CD14-positive monocyte (primary cell): ENCODE measurements at regions not wholly inside any gene's neighbourhood (a gene's known extent, or its start where the extent isn't known, plus 50 kb on each side); places are given as distances from the start of the nearest gene placed in this dataset.

Experiments used
- DNase-seq, 3 donors: peaks; one replicate each; pipeline ENCODE4 v3.0.0-alpha.2; 2011 to 2022
- H2AFZ ChIP-seq: 2 replicates; pipeline ENCODE4 v1.6.0; 2012; ENCODE audit warnings: mild to moderate bottlenecking, low read depth, low read length, inconsistent platforms; ENCODE audit not compliant: insufficient read depth, poor library complexity, severe bottlenecking
- H3K27ac ChIP-seq, 2 donors: 1 replicate in 1 of 2; 2 replicates in 1 of 2; pipeline ENCODE4 v1.5.1; 2012 to 2013; ENCODE audit warnings: low read length in 2 of 2, control low read depth in 1 of 2, inconsistent platforms in 1 of 2, low read depth in 1 of 2, mild to moderate bottlenecking in 1 of 2
- H3K27me3 ChIP-seq, 2 donors: one replicate each; pipeline versions ENCODE4 v1.6.0 to v1.6.1; 2011 to 2013; ENCODE audit warnings: low read length in 2 of 2; ENCODE audit not compliant: control insufficient read depth in 2 of 2, insufficient read depth in 2 of 2
- H3K36me3 ChIP-seq, 2 donors: replicated peaks in 1 of 2; 1 replicate in 1 of 2; 2 replicates in 1 of 2; pipeline versions ENCODE4 v1.5.1 to v1.6.1; 2012 to 2013; ENCODE audit warnings: low read length in 2 of 2, control low read depth in 1 of 2, inconsistent platforms in 1 of 2, mild to moderate bottlenecking in 1 of 2; ENCODE audit not compliant: insufficient read depth in 2 of 2, control insufficient read depth in 1 of 2
- H3K4me1 ChIP-seq, 2 donors: 1 replicate in 1 of 2; 2 replicates in 1 of 2; pipeline versions ENCODE4 v1.5.1 to v1.6.1; 2012 to 2013; ENCODE audit warnings: low read length in 2 of 2, control low read depth in 1 of 2, inconsistent platforms in 1 of 2, mild to moderate bottlenecking in 1 of 2, moderate library complexity in 1 of 2; ENCODE audit not compliant: insufficient read depth in 2 of 2, control insufficient read depth in 1 of 2
- H3K4me2 ChIP-seq: replicated peaks from 2 replicates; pipeline ENCODE3; 2012; ENCODE audit warnings: low read length, moderate library complexity, mild to moderate bottlenecking; ENCODE audit not compliant: poor library complexity, severe bottlenecking; ENCODE audit errors: extremely low read depth
- H3K4me3 ChIP-seq, 3 experiments: fragments of 200-600 bp in 1 of 3; sonication (generic) in 1 of 3; replicated peaks in 1 of 3; 1 replicate in 2 of 3; 2 replicates in 1 of 3; pipeline ENCODE4 v1.5.1; 2011 to 2013; ENCODE audit warnings: low read length in 3 of 3, mild to moderate bottlenecking in 3 of 3, control low read depth in 2 of 3, low read depth in 2 of 3, inconsistent platforms in 1 of 3, moderate library complexity in 1 of 3
- H3K79me2 ChIP-seq: 2 replicates; pipeline ENCODE4 v1.6.0; 2012; ENCODE audit warnings: mild to moderate bottlenecking, control low read depth, inconsistent platforms, low read length, moderate library complexity; ENCODE audit not compliant: insufficient read depth
- H3K9ac ChIP-seq: 2 replicates; pipeline ENCODE4 v1.6.0; 2017; ENCODE audit warnings: low read length, mild to moderate bottlenecking; ENCODE audit not compliant: insufficient read depth, poor library complexity, severe bottlenecking
- H3K9me3 ChIP-seq, 2 donors: replicated peaks in 1 of 2; 1 replicate in 1 of 2; 2 replicates in 1 of 2; pipeline versions ENCODE4 v1.5.1 to v1.6.1; 2012 to 2013; ENCODE audit warnings: low read length in 2 of 2, control low read depth in 1 of 2; ENCODE audit not compliant: control insufficient read depth in 1 of 2, insufficient read depth in 1 of 2
- H4K20me1 ChIP-seq: 2 replicates; pipeline ENCODE4 v1.6.0; 2012; ENCODE audit warnings: mild to moderate bottlenecking, low read length, control low read depth, moderate library complexity; ENCODE audit not compliant: insufficient read depth
- H3K27ac Mint-ChIP-seq, 7 donors: one replicate each; pipeline ENCODE4 v1.8.0; 2020; ENCODE audit warnings: mild to moderate bottlenecking in 7 of 7, mixed read lengths in 7 of 7, moderate library complexity in 6 of 7, inconsistent platforms in 2 of 7
- H3K27me3 Mint-ChIP-seq, 3 donors: one replicate each; pipeline ENCODE4 v1.8.0; 2021 to 2022; ENCODE audit warnings: low read depth in 3 of 3, mild to moderate bottlenecking in 3 of 3, mixed read lengths in 3 of 3, moderate library complexity in 3 of 3, inconsistent platforms in 1 of 3
- H3K36me3 Mint-ChIP-seq, 2 donors: one replicate each; pipeline ENCODE4 v1.8.0; 2020; ENCODE audit warnings: mixed read lengths in 2 of 2, inconsistent platforms in 1 of 2, mild to moderate bottlenecking in 1 of 2
- H3K4me1 Mint-ChIP-seq: one replicate; pipeline ENCODE4 v1.8.0; 2020; ENCODE audit warnings: mild to moderate bottlenecking, mixed read lengths
- H3K4me3 Mint-ChIP-seq, 2 donors: one replicate each; pipeline ENCODE4 v1.8.0; 2020; ENCODE audit warnings: mild to moderate bottlenecking in 2 of 2, mixed read lengths in 2 of 2, moderate library complexity in 1 of 2
- H3K9me3 Mint-ChIP-seq, 7 donors: one replicate each; pipeline ENCODE4 v1.8.0; 2020 to 2022; ENCODE audit warnings: mixed read lengths in 7 of 7, mild to moderate bottlenecking in 6 of 7, moderate library complexity in 6 of 7, inconsistent platforms in 2 of 7
- WGBS: methylation state at CpG from one replicate; pipeline ENCODE4 v1.1.5; 2013; ENCODE audit warnings: missing lambda C conversion rate; ENCODE audit not compliant: insufficient coverage; 5-methylcytosine and 5-hydroxymethylcytosine counted together
- intact Hi-C, 2 donors: fragments of 100-400 bp; cut with micrococcal nuclease; formaldehyde crosslinking; loops; one replicate each; pipeline versions ENCODE4 v1.15.0 to v1.15.1; 2023
- TF ChIP-seq, protein P1 (sequence below): fragments of 200-600 bp; IDR thresholded peaks from one replicate; pipeline ENCODE4 v1.8.0; 2022; ENCODE audit warnings: antibody characterized with exemption, mild to moderate bottlenecking

DNA sequence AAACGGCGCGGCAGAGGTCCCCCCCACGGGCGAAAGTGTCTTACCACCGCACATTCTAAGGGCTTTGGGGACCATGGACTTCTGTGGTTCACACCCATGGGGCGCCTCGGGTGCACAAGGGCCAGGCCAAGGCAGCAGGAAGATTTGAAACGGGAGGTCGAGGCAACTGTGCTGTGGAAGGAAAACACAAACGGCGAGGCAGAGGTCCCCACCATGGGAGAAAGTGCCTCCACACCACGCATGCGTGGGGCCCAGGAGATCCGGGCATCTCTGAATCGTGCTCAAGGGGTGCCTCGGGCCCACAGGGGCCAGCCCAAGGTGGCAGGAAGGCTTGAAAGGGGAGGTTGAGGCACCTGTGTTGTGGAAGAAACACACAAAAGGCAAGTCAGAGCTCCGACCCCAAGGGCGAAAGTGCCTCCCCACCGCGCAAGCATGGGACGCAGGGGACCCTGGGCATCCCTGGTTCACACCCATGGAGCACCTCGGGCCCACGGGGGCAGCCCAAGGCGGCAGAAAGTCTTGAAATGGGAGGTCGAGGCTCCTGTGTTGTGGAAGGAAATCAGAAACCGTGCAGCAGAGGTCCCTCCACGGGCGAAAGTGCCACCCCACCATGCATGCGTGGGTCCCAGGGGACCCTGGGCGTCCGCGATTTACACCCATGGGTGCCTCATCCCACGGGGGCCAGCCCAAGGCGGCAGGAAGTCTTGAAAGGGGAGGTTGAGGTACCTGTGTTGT, 371.0 kb downstream of the ALG10 start:
- no peak overlapping the region for H3K27ac Mint-ChIP-seq
- TF ChIP-seq, protein P1, sequence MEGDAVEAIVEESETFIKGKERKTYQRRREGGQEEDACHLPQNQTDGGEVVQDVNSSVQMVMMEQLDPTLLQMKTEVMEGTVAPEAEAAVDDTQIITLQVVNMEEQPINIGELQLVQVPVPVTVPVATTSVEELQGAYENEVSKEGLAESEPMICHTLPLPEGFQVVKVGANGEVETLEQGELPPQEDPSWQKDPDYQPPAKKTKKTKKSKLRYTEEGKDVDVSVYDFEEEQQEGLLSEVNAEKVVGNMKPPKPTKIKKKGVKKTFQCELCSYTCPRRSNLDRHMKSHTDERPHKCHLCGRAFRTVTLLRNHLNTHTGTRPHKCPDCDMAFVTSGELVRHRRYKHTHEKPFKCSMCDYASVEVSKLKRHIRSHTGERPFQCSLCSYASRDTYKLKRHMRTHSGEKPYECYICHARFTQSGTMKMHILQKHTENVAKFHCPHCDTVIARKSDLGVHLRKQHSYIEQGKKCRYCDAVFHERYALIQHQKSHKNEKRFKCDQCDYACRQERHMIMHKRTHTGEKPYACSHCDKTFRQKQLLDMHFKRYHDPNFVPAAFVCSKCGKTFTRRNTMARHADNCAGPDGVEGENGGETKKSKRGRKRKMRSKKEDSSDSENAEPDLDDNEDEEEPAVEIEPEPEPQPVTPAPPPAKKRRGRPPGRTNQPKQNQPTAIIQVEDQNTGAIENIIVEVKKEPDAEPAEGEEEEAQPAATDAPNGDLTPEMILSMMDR = no peak
- no peaks in the 10 kb centered on the region for H4K20me1 ChIP-seq

DNA sequence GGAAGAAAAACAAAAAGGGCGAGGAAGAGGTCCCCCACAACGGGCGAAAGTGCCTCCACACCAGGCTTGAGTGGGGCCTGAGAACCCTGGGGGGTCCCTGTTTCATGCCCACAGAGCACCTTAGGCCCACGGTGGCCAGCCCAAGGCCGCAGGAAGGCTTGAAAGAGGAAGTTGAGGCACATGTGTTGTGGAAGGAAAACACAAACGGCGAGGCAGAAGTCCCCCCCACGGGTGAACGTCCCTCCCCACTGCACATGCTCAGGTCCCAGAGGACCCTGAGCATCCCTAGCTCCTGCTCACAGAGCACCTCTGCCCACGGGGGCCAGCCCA, 371.5 kb downstream of the ALG10 start:
- Mint-ChIP-seq H3K27ac (no peak overlapping the region), H3K4me1 (no peaks in the 10 kb centered on the region), H3K27me3 (no peaks in the 10 kb centered on the region), H3K9me3 (peaks cover 74 to 91% (median 83%) of the 10 kb centered on the region in 7 donors), H3K36me3 (no peaks in the 10 kb centered on the region), H3K4me3 (no peak overlapping the region)
- Histone ChIP-seq H3K9me3 (peaks cover 100% of the 10 kb centered on the region in 2 donors), H3K9ac (no peak overlapping the region), H3K79me2 (no peaks in the 10 kb centered on the region), H3K27ac (no peak overlapping the region), H4K20me1 (no peaks in the 10 kb centered on the region), H3K36me3 (no peaks in the 10 kb centered on the region), H3K4me1 (no peaks in the 10 kb centered on the region), H3K4me3 (no peak overlapping the region), H3K27me3 (no peaks in the 10 kb centered on the region), H2AFZ (no peak overlapping the region), H3K4me2 (no peak overlapping the region)
- no peak for DNase-seq
- 76% methylated on average over 2 of the region's 10 CpGs for WGBS
- TF ChIP-seq, protein P1 = no peak
- intact Hi-C loops = no loop called here

More for the DNA sequence above, 371.0 kb downstream of the ALG10 start:
- no peaks in the 10 kb centered on the region for H3K79me2 ChIP-seq
- Mint-ChIP-seq H3K27me3 (no peaks in the 10 kb centered on the region), H3K36me3 (no peaks in the 10 kb centered on the region), H3K9me3 (peaks cover 71 to 91% (median 85%) of the 10 kb centered on the region in 7 donors), H3K4me3 (no peak overlapping the region), H3K4me1 (no peaks in the 10 kb centered on the region)
- H3K27ac ChIP-seq = no peak overlapping the region
- H3K27me3 ChIP-seq = no peaks in the 10 kb centered on the region
- intact Hi-C loops = no loop called here
- no peaks in the 10 kb centered on the region for H3K36me3 ChIP-seq
- peaks cover 100% of the 10 kb centered on the region in 2 donors for H3K9me3 ChIP-seq
- 74% methylated on average over 31 of the region's 35 CpGs for WGBS
- H3K4me1 ChIP-seq = no peaks in the 10 kb centered on the region
- no peak for DNase-seq
- no peak overlapping the region for H2AFZ ChIP-seq
- no peak overlapping the region for H3K4me3 ChIP-seq
- no peak overlapping the region for H3K9ac ChIP-seq
- no peak overlapping the region for H3K4me2 ChIP-seq
